CD4-positive, alpha-beta T cell treated with Interleukin-6 for 4 hours (primary cell): ENCODE measurements at regions not wholly inside any gene's neighbourhood (a gene's known extent, or its start where the extent isn't known, plus 50 kb on each side); places are given as distances from the start of the nearest gene placed in this dataset.
"Not testable (repeated sequence)": the region's sequence is repeated elsewhere in the genome, so short reads cannot be mapped to it uniquely, and the experiment has no call there.

Experiments used
- DNase-seq: peaks from one replicate; pipeline ENCODE4 v3.0.0-alpha.2; 2020; ENCODE audit warnings: mixed read lengths

GRCh38 chr3:170814822-170815221 lies 55.2 kb downstream of the RPL22L1 start:
- no peak for DNase-seq

- no peak for DNase-seq
Measured at GRCh38 chr3:170813266-170813665, 56.7 kb downstream of the RPL22L1 start.

GRCh38 chr3:170811928-170812591 lies 57.9 kb downstream of the RPL22L1 start:
- DNase-seq = peak; percentile 63

- no peak for DNase-seq
Measured at GRCh38 chr3:170811515-170811914, 58.5 kb downstream of the RPL22L1 start.

DNA sequence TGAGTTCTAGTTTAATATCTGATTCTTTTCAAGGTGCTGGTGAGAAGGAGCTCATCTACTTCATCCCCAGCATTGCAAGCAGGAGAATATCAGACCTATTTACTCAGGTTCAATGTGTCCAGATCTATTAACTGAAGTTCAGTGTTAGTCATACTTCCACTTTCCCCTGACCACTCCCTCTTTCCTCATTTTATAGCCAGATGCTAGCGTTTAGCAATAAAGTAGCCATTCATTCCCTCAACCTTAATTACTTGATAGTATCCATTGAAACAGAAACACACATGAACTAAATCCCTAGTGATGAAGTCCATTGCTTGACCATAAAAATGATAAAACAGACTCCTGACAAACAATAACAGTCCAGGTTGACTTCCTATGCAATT lies 60.0 kb downstream of the RPL22L1 start:
- no peak for DNase-seq

DNA sequence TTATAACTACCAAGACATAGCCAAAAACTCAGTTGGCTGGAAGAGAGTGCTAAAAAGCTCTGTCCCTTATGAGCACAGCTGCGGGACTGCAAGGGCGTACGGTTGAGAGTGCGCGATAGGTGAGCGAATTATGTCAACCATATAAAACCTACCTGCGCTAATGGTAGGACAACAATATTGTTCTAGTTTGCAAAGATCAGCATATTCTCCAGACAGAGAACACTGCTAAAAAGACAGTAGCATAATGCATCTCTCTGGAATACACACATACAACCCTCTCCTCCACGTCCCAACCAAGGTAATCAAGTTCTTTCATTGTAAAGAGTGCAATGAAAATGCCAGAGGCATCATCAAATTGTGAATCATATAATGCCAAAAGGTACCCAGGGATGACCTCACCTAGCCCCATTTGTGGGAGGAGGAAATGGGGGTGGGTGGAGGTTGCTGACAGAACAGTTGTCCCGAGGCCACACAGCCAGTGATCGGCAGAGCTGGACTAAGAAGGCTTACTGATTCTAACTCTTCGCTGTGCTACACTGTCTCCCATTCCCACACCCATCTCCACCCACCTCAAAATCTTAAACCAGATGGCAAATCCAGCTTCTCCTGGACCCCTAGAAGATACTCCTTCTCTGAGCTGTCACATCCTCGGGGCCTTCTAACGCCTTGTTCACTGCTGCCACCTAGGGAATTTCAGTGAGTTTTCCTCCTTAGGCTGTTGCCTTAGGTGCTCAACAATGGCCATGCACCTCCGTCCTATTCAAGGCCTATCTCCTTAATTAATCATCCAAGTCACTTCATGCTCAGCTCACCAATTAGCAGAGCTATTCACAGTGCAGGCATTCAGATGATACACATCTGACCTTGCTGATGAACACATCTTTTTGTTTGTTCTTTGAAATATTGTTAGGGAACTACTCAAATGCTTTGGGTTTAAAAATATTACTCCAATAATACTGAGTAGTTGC lies 60.7 kb downstream of the RPL22L1 start:
- DNase-seq = peak; percentile 13

DNA sequence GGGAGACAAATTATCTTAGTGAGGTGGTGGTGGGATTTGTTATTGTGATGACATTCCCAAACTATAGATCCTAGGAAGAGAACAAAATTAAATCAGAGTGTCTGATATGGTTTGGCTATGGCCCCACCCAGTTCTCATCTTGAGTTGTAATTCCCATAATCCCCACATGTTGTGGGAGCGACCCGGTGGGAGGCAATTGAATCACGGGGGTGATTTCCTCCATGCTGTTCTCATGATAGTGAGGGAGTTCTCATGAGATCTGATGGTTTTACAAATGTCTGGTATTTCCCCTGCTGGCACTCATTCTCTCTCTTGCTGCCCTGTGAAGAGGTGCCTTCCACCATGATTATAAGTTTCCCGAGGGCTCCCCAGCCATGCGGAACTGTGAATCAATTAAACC lies 62.0 kb downstream of the RPL22L1 start:
- no peak for DNase-seq

DNA sequence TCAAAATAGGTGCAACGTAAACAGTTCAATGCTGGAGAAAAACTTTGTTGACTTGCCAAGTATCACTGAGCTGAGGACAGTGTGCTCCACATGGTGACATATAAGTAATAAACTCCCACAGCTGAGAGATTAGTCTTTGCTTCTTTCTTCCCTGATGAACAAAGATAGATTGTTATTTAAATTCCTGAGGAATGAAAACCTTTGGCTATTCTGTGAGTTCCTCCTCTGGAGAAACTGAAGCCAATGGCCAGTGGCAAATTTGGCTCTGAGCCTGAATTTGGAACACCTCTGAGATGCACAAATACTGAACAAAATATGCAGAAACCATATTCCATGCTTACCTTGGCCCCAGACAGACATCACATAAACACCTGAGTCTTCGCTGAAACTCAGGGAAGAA lies 63.3 kb downstream of the RPL22L1 start:
- DNase-seq = no peak

GRCh38 chr3:170806141-170806540 lies 63.9 kb downstream of the RPL22L1 start:
- no peak for DNase-seq

DNA sequence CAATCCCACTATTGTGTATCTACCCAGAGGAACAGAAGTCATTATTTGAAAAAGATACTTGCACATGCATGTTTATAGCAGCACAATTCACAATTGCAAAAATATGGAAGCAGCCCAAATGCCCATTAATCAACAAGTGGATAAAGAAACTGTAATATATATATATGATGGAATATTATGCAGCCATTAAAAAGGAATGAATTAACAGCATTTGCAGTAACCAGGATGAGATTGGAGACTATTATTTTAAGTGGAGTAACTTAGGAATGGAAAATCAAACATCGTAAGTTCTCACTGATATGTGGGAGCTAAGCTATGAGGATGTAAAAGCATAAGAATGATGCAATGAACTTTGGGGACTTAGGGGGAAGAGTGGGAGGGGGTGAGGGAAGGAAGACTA lies 64.7 kb downstream of the RPL22L1 start:
- not testable (repeated sequence) for DNase-seq

DNA sequence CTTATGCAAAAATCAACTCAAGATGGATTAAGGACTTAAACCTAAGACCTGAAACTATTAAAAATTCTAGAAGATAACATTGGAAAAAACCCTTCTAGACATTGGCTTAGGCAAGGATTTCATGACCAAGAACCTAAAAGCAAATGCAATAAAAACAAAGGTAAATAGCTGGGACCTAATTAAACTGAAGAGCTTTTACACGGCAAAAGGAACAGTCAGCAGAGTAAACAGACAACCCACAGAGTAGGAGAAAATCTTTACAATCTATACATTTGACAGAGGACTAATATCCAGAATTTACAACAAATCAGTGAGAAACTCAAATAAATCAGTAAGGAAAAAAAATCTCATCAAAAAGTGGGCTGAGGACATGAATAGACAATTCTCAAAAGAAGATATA lies 65.4 kb downstream of the RPL22L1 start:
- DNase-seq = not testable (repeated sequence)

- no peak for DNase-seq
Measured at GRCh38 chr3:170804078-170804477, 65.9 kb downstream of the RPL22L1 start.

DNA sequence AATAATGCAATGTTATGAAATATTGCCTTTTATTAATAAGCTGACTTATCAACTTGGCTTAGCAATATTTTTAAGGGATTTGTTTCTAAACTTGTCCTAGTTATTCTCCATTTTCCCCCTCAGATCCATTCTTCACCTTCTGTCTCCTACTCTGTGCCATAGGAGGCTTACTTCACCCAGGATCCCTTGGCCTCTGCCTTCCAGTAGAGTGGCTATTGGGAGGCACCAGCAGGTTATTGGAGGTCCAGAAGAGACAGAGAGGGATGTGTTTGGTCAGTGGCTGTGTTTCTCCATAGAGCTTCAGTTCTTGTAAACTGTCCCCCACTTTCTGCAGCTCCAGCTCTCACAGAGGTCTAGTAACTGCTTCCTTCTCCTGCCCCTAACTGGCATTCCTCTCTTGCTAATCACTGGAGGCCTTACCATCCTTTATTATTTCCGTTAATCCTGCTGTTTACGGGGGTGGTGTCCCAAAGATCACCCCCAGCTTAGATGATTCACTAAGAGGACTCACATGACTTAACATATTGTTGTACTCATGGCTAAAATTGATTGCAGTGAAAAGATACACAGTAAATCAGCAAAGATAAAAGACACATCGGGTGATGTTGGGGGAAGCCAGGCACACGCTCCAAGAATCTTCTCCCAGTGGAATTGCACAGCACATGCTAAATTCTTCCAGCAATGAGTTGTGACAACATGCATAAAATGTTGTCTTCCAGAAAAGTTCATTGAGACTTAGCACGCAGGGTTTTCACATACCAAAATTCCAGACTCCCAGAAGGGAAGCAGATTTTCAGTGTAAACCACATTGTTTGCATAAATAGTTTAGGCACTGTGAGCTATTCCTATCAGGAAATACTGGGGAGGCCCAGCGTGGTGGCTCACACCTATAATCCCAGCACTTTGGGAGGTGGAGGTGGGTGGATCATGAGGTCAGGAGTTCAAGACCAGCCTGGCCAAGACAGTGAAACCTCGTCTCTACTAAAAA lies 67.5 kb downstream of the RPL22L1 start:
- DNase-seq = no peak

- no peak for DNase-seq
Measured at GRCh38 chr3:170801597-170801996, 68.4 kb downstream of the RPL22L1 start.

DNA sequence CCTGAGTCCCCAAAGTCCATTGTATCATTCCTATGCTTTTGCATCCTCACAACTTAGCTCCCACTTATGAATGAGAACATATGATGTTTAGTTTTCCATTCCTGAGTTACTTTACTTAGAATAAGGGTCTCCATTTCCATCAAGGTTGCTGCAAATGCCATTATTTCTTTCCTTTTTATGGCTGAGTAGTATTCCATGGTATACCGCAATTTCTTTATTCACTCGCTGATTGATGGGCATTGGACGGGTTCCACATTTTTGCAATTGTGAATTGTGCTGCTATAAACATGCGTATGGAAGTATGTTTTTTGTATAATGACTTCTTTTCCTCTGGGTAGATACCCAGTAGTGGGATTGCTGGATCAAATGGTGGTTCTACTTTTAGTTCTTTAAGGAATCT lies 69.7 kb downstream of the RPL22L1 start:
- DNase-seq = not testable (repeated sequence)

- no peak for DNase-seq
Measured at GRCh38 chr3:170799009-170799408, 71.0 kb downstream of the RPL22L1 start.

DNA sequence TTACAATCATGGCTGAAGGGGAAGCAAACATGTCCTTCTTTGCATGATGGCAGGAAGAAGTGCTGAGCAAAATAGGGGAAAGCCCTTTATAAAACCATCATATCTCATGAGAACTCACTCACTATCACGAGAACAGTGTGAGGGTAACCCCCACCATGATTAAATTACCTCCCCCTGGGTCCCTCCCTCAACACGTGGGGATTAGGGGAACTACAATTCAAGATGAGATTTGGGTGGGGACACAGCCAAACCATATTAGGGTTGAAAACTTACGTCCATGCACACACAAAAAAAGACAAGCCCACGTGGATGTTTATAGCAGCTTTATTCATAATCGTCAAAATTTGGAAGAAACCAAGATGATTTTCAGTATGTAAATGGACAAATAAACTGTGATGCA lies 72.3 kb downstream of the RPL22L1 start:
- DNase-seq = no peak

- no peak for DNase-seq
Measured at GRCh38 chr3:170792471-170792870, 77.5 kb downstream of the RPL22L1 start.

GRCh38 chr3:170790647-170791046 lies 79.3 kb downstream of the RPL22L1 start:
- no peak for DNase-seq

GRCh38 chr3:170787464-170787863 lies 82.5 kb downstream of the RPL22L1 start:
- DNase-seq = no peak

GRCh38 chr3:170785454-170785853 lies 84.5 kb downstream of the RPL22L1 start:
- no peak for DNase-seq

GRCh38 chr3:170784406-170784805 lies 85.6 kb downstream of the RPL22L1 start:
- no peak for DNase-seq

GRCh38 chr3:170780955-170781354 lies 89.0 kb downstream of the RPL22L1 start:
- DNase-seq = no peak
